ENCODE measurements at regions not wholly inside any gene's neighbourhood (a gene's known extent, or its start where the extent isn't known, plus 50 kb on each side); places are given as distances from the start of the nearest gene placed in this dataset.

- no peak for DNase-seq (ENCODE audit: low read depth)
- TF ChIP-seq CTCF (conservative IDR thresholded peaks at IDR 0.05; ENCODE audit: low read depth, low read length), result no peak
- H3K4me3 ChIP-seq (ENCODE audit: low read length), result no peak overlapping the region
These were observed 245.5 kb downstream of the MRPL39 start for GRCh38 chr21:25361765-25362164.

GRCh38 chr21:25361097-25361496, 246.2 kb downstream of the MRPL39 start:
- no peak for DNase-seq (ENCODE audit: low read depth)
- no peak overlapping the region for H3K4me3 ChIP-seq (ENCODE audit: low read length)
- TF ChIP-seq CTCF (conservative IDR thresholded peaks at IDR 0.05; ENCODE audit: low read depth, low read length), result no peak

- no peak overlapping the region for H3K4me3 ChIP-seq (ENCODE audit: low read length)
- no peak for DNase-seq (ENCODE audit: low read depth)
- peak; percentile 41 for TF ChIP-seq CTCF (conservative IDR thresholded peaks at IDR 0.05; ENCODE audit: low read depth, low read length)
These were observed 246.7 kb downstream of the MRPL39 start for GRCh38 chr21:25360593-25360992.

- no peak for DNase-seq (ENCODE audit: low read depth)
- H3K4me3 ChIP-seq (ENCODE audit: low read length), result no peak overlapping the region
- no peak for TF ChIP-seq CTCF (conservative IDR thresholded peaks at IDR 0.05; ENCODE audit: low read depth, low read length)
These were observed 247.6 kb downstream of the MRPL39 start for GRCh38 chr21:25359724-25360123.

- TF ChIP-seq CTCF (conservative IDR thresholded peaks at IDR 0.05; ENCODE audit: low read depth, low read length), result peak; percentile 75
- DNase-seq (ENCODE audit: low read depth), result no peak
- H3K4me3 ChIP-seq (ENCODE audit: low read length), result no peak overlapping the region
These were observed 257.2 kb downstream of the MRPL39 start for GRCh38 chr21:25350056-25350455.

- no peak for DNase-seq (ENCODE audit: low read depth)
These were observed 263.3 kb downstream of the MRPL39 start for GRCh38 chr21:25343774-25344545.

More at GRCh38 chr21:25343774-25344545, 263.3 kb downstream of the MRPL39 start:
- no peak for TF ChIP-seq CTCF (conservative IDR thresholded peaks at IDR 0.05; ENCODE audit: low read depth, low read length)
- no peak overlapping the region for H3K4me3 ChIP-seq (ENCODE audit: low read length)

Data from retinal pigment epithelial cell (primary cell).